ENCODE measurements at regions not wholly inside any gene's neighbourhood (a gene's known extent, or its start where the extent isn't known, plus 50 kb on each side); places are given as distances from the start of the nearest gene placed in this dataset.

- H3K27me3 ChIP-seq, result no peaks in the 10 kb centered on the region
- no peaks in the 10 kb centered on the region for H3K9me3 ChIP-seq
- H3K27ac ChIP-seq, result peak overlapping the region in 4 of 5 donors; percentile 11 to 64 (median 40)
- H3K4me3 ChIP-seq, result no peak overlapping the region
- 36 to 45% (median 40%) methylated on average over 6 of the region's 6 CpGs for WGBS, 5 donors
- no peaks in the 10 kb centered on the region for H3K36me3 ChIP-seq
- TF ChIP-seq POLR2AphosphoS5 (IDR thresholded peaks at IDR 0.05), result no peak
- no peak for TF ChIP-seq POLR2A (IDR thresholded peaks at IDR 0.05)
- no peak for TF ChIP-seq EP300 (IDR thresholded peaks at IDR 0.05)
- no peak for TF ChIP-seq CTCF (IDR thresholded peaks at IDR 0.05)
- peaks cover 0 to 57% (median 36%) of the 10 kb centered on the region in 4 donors for H3K4me1 ChIP-seq
- DNase-seq, result no peak
- intact Hi-C loops (cut with DNase I; ENCODE audit: low total_unique reads), result no loop called here
These were observed 84.7 kb downstream of the CD164 start for GRCh38 chr6:109297406-109298110.

- intact Hi-C loops (cut with DNase I; ENCODE audit: low total_unique reads), result no loop called here
- TF ChIP-seq POLR2A (IDR thresholded peaks at IDR 0.05) (no peak), POLR2AphosphoS5 (IDR thresholded peaks at IDR 0.05) (no peak), EP300 (IDR thresholded peaks at IDR 0.05) (no peak), CTCF (IDR thresholded peaks at IDR 0.05) (no peak)
- Histone ChIP-seq H3K27ac (peak overlapping the region in 4 of 5 donors; percentile 25 to 64 (median 38)), H3K36me3 (no peaks in the 10 kb centered on the region), H3K27me3 (no peaks in the 10 kb centered on the region), H3K4me1 (peaks cover 0 to 57% (median 36%) of the 10 kb centered on the region in 4 donors), H3K4me3 (no peak overlapping the region), H3K9me3 (no peaks in the 10 kb centered on the region)
- 69 to 80% (median 71%) methylated on average over 7 of the region's 7 CpGs for WGBS, 5 donors
- DNase-seq, result no peak
These were observed 85.3 kb downstream of the CD164 start for GRCh38 chr6:109296971-109297372.

- H3K4me1 ChIP-seq, result peaks cover 0 to 54% (median 33%) of the 10 kb centered on the region in 4 donors
- WGBS, 5 donors, result 36 to 65% (median 46%) methylated on average over 3 of the region's 3 CpGs
- no peak overlapping the region for H3K4me3 ChIP-seq
- DNase-seq, result peak; percentile 39 to 79
- H3K27ac ChIP-seq, result peak overlapping the region; percentile 13 to 64 (median 46)
- H3K36me3 ChIP-seq, result no peaks in the 10 kb centered on the region
- TF ChIP-seq CTCF (IDR thresholded peaks at IDR 0.05) (no peak), POLR2A (IDR thresholded peaks at IDR 0.05) (no peak), POLR2AphosphoS5 (IDR thresholded peaks at IDR 0.05) (peak in 2 of 3 donors; percentile 47 to 62), EP300 (IDR thresholded peaks at IDR 0.05) (no peak)
- no peaks in the 10 kb centered on the region for H3K27me3 ChIP-seq
- intact Hi-C loops (cut with DNase I; ENCODE audit: low total_unique reads), result no loop called here
- H3K9me3 ChIP-seq, result no peaks in the 10 kb centered on the region
These were observed 85.8 kb downstream of the CD164 start for GRCh38 chr6:109296452-109296851.

GRCh38 chr6:109295774-109296156 lies 86.5 kb downstream of the CD164 start:
- H3K27ac ChIP-seq, result peak overlapping the region; percentile 13 to 82 (median 51)
- H3K36me3 ChIP-seq, result no peaks in the 10 kb centered on the region
- H3K4me1 ChIP-seq, result peaks cover 0 to 48% (median 30%) of the 10 kb centered on the region in 4 donors
- H3K27me3 ChIP-seq, result peaks cover 0 to under 1% (median 0%) of the 10 kb centered on the region in 3 donors
- intact Hi-C loops (cut with DNase I; ENCODE audit: low total_unique reads), result no loop called here
- H3K9me3 ChIP-seq, result no peaks in the 10 kb centered on the region
- no peak for DNase-seq
- WGBS, 5 donors, result 36 to 72% (median 54%) methylated on average over 3 of the region's 3 CpGs
- no peak for TF ChIP-seq EP300 (IDR thresholded peaks at IDR 0.05)
- TF ChIP-seq POLR2A (IDR thresholded peaks at IDR 0.05), result no peak
- TF ChIP-seq POLR2AphosphoS5 (IDR thresholded peaks at IDR 0.05), result no peak
- TF ChIP-seq CTCF (IDR thresholded peaks at IDR 0.05), result no peak
- no peak overlapping the region for H3K4me3 ChIP-seq
